ENCODE measurements at regions not wholly inside any gene's neighbourhood (a gene's known extent, or its start where the extent isn't known, plus 50 kb on each side); places are given as distances from the start of the nearest gene placed in this dataset.
A peak's percentile ranks its signal among the peaks of the same experiment; 100 is the strongest.

DNA sequence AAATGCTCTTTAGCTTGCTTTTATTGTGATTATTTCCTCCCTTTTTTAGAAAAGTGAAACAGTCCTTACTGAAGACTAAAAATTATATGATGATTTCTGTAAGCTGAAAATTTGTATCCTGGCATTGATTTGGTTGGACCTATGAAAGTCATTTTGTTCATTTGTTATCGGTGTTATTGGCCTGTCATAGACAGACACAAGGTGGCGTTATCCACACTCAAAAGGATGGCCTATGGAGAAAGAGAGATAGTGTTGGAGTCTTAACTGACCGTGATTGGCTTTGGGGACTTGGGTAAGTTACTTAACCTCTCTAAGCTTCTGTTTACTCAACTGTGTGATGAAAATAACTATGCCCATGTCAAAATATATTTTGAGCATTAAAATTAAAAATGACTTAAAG is 203.6 kb upstream of the CHODL start:
- Histone ChIP-seq H3K4me3 (ENCODE audit: low read length, poor library complexity, severe bottlenecking) (no peak overlapping the region), H3K9me3 (ENCODE audit: insufficient read depth, low read depth, low read length) (no peaks in the 10 kb centered on the region), H3K27me3 (ENCODE audit: insufficient read depth, low read length, poor library complexity, severe bottlenecking) (no peaks in the 10 kb centered on the region), H3K4me1 (ENCODE audit: insufficient read depth, low read length, poor library complexity, severe bottlenecking) (no peaks in the 10 kb centered on the region), H3K4me2 (ENCODE audit: low read depth, low read length, poor library complexity, severe bottlenecking) (no peak overlapping the region), H3F3A (ENCODE audit: low read depth) (no peaks in the 10 kb centered on the region), H2AFZ (ENCODE audit: low read length) (no peak overlapping the region), H3K79me2 (ENCODE audit: insufficient read depth, low read length) (no peaks in the 10 kb centered on the region), H3K9me2 (replicated peaks; ENCODE audit: low read depth, low read length) (no peaks in the 10 kb centered on the region), H4K20me1 (ENCODE audit: insufficient read depth, low read length, poor library complexity, severe bottlenecking) (no peaks in the 10 kb centered on the region), H3K36me3 (ENCODE audit: insufficient read depth, low read length) (no peaks in the 10 kb centered on the region), H3K9ac (ENCODE audit: low read depth, low read length, poor library complexity, severe bottlenecking) (no peak overlapping the region)
- TF ChIP-seq EZH2phosphoT487 (IDR thresholded peaks at IDR 0.05; ENCODE audit: borderline replicate concordance) = no peak
- TF ChIP-seq, protein P1, sequence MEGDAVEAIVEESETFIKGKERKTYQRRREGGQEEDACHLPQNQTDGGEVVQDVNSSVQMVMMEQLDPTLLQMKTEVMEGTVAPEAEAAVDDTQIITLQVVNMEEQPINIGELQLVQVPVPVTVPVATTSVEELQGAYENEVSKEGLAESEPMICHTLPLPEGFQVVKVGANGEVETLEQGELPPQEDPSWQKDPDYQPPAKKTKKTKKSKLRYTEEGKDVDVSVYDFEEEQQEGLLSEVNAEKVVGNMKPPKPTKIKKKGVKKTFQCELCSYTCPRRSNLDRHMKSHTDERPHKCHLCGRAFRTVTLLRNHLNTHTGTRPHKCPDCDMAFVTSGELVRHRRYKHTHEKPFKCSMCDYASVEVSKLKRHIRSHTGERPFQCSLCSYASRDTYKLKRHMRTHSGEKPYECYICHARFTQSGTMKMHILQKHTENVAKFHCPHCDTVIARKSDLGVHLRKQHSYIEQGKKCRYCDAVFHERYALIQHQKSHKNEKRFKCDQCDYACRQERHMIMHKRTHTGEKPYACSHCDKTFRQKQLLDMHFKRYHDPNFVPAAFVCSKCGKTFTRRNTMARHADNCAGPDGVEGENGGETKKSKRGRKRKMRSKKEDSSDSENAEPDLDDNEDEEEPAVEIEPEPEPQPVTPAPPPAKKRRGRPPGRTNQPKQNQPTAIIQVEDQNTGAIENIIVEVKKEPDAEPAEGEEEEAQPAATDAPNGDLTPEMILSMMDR (conservative IDR thresholded peaks at IDR 0.05; ENCODE audit: low read length) = peak; percentile 92

- Histone ChIP-seq H3K4me1 (ENCODE audit: insufficient read depth, low read length, poor library complexity, severe bottlenecking) (no peaks in the 10 kb centered on the region), H3K36me3 (ENCODE audit: insufficient read depth, low read length) (no peaks in the 10 kb centered on the region), H3K9ac (ENCODE audit: low read depth, low read length, poor library complexity, severe bottlenecking) (no peak overlapping the region), H2AFZ (ENCODE audit: low read length) (no peak overlapping the region), H3K9me2 (replicated peaks; ENCODE audit: low read depth, low read length) (no peaks in the 10 kb centered on the region), H4K20me1 (ENCODE audit: insufficient read depth, low read length, poor library complexity, severe bottlenecking) (no peaks in the 10 kb centered on the region), H3K4me3 (ENCODE audit: low read length, poor library complexity, severe bottlenecking) (no peak overlapping the region), H3F3A (ENCODE audit: low read depth) (no peaks in the 10 kb centered on the region), H3K4me2 (ENCODE audit: low read depth, low read length, poor library complexity, severe bottlenecking) (no peak overlapping the region), H3K79me2 (ENCODE audit: insufficient read depth, low read length) (no peaks in the 10 kb centered on the region), H3K9me3 (ENCODE audit: insufficient read depth, low read depth, low read length) (no peaks in the 10 kb centered on the region), H3K27me3 (ENCODE audit: insufficient read depth, low read length, poor library complexity, severe bottlenecking) (no peaks in the 10 kb centered on the region)
- no peak for TF ChIP-seq EZH2phosphoT487 (IDR thresholded peaks at IDR 0.05; ENCODE audit: borderline replicate concordance)
- TF ChIP-seq, protein P1 (conservative IDR thresholded peaks at IDR 0.05; ENCODE audit: low read length) = no peak
Observed at GRCh38 chr21:18030248-18030647, 211.1 kb upstream of the C21orf91 start.

DNA sequence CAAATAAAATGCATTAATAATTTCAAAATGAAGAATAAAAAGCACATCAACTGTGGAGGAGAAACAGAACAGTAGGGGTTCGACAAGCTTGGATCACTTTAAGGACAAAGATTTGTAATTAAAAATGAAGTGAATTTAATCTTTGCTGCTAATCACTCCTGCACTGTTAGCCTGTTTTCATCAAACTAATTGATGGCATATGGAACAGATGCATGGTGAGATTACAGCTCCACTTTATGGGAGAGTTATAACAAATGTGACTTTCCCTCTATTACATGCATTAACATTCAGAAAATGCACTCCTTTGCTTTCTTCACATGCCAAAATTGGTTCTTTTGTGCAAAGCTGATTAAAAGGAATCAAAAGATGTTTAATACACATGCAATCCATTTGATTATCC is 207.2 kb upstream of the C21orf91 start:
- TF ChIP-seq, protein P1 (conservative IDR thresholded peaks at IDR 0.05; ENCODE audit: low read length) = no peak
- no peak for TF ChIP-seq EZH2phosphoT487 (IDR thresholded peaks at IDR 0.05; ENCODE audit: borderline replicate concordance)
- no peaks in the 10 kb centered on the region for H3K36me3 ChIP-seq (ENCODE audit: insufficient read depth, low read length)
- H3K9me3 ChIP-seq (ENCODE audit: insufficient read depth, low read depth, low read length) = no peaks in the 10 kb centered on the region
- H3K4me1 ChIP-seq (ENCODE audit: insufficient read depth, low read length, poor library complexity, severe bottlenecking) = no peaks in the 10 kb centered on the region
- no peak overlapping the region for H3K9ac ChIP-seq (ENCODE audit: low read depth, low read length, poor library complexity, severe bottlenecking)
- no peaks in the 10 kb centered on the region for H3K79me2 ChIP-seq (ENCODE audit: insufficient read depth, low read length)
- no peak overlapping the region for H2AFZ ChIP-seq (ENCODE audit: low read length)
- no peak overlapping the region for H3K4me3 ChIP-seq (ENCODE audit: low read length, poor library complexity, severe bottlenecking)
- H3K9me2 ChIP-seq (replicated peaks; ENCODE audit: low read depth, low read length) = no peaks in the 10 kb centered on the region
- no peak overlapping the region for H3K4me2 ChIP-seq (ENCODE audit: low read depth, low read length, poor library complexity, severe bottlenecking)
- H3F3A ChIP-seq (ENCODE audit: low read depth) = no peaks in the 10 kb centered on the region
- H3K27me3 ChIP-seq (ENCODE audit: insufficient read depth, low read length, poor library complexity, severe bottlenecking) = no peaks in the 10 kb centered on the region
- H4K20me1 ChIP-seq (ENCODE audit: insufficient read depth, low read length, poor library complexity, severe bottlenecking) = no peaks in the 10 kb centered on the region

Measured in Loucy (cell line).